Peyer's patch (tissue), 4 donors: ENCODE measurements at regions not wholly inside any gene's neighbourhood (a gene's known extent, or its start where the extent isn't known, plus 50 kb on each side); places are given as distances from the start of the nearest gene placed in this dataset.

Experiments
- DNase-seq, 3 donors: peaks; one replicate each; pipeline ENCODE4 v3.0.0-alpha.2; 2017 to 2019
- H3K27ac ChIP-seq, 4 donors: fragments of 200-600 bp; sonication (generic); one replicate each; pipeline ENCODE4 v1.5.1; 2016 to 2019
- H3K27me3 ChIP-seq, 2 donors: fragments of 200-600 bp; sonication (generic); one replicate each; pipeline ENCODE4 v1.5.1; 2019
- H3K36me3 ChIP-seq, 3 donors: fragments of 200-600 bp; sonication (generic); one replicate each; pipeline ENCODE4 v1.5.1; 2016 to 2019
- H3K4me1 ChIP-seq, 4 donors: fragments of 200-600 bp; sonication (generic); one replicate each; pipeline ENCODE4 v1.5.1; 2016 to 2019
- H3K4me3 ChIP-seq, 4 donors: fragments of 200-600 bp; sonication (generic); 1 replicate in 3 of 4; 2 replicates in 1 of 4; pipeline ENCODE4 v1.5.1; 2016 to 2019; ENCODE audit warnings: mild to moderate bottlenecking in 1 of 4
- H3K9me3 ChIP-seq, 4 donors: fragments of 200-600 bp; sonication (generic); one replicate each; pipeline ENCODE4 v1.5.1; 2016 to 2019; ENCODE audit warnings: mild to moderate bottlenecking in 1 of 4
- CTCF ChIP-seq, 6 experiments: fragments of 450-650 bp in 4 of 6; fragments of 200-600 bp in 2 of 6; sonication (generic) in 1 of 6; IDR thresholded peaks; one replicate each; pipeline ENCODE4 v1.5.1; 2017 to 2019; ENCODE audit warnings: antibody characterized with exemption in 6 of 6, mild to moderate bottlenecking in 3 of 6, moderate library complexity in 1 of 6
- POLR2A ChIP-seq, 2 donors: fragments of 450-650 bp; IDR thresholded peaks; one replicate each; pipeline ENCODE4 v1.5.1; 2017; ENCODE audit warnings: antibody characterized with exemption in 2 of 2, mild to moderate bottlenecking in 2 of 2, moderate library complexity in 2 of 2

- H3K27ac ChIP-seq: no peak overlapping the region
- TF ChIP-seq CTCF (IDR thresholded peaks at IDR 0.05) (no peak), POLR2A (IDR thresholded peaks at IDR 0.05) (no peak)
- no peak for DNase-seq
Observed at GRCh38 chr17:52212851-52213250, 54.3 kb upstream of the CA10 start.

DNA sequence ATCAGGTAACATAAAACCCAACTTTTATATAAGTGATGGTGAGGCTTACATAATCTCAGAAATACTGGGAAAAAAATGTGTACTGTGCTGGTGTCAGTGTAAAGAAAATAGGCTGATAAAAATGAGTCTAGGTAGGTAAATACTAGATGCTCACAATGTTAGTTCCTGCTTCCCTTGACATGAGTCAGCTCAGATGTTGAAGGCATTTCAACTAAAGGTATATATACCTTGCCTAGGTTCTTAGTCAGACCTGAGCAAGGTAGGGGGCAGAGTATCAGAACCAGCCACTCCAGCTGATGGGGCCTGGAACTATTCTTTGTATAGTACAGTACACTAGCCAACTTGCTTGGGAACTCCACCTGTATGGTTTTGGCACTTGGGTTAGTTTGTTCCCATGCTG lies 51.0 kb upstream of the CA10 start:
- TF ChIP-seq POLR2A (IDR thresholded peaks at IDR 0.05) (no peak), CTCF (IDR thresholded peaks at IDR 0.05) (no peak)
- Histone ChIP-seq H3K4me1 (no peaks in the 10 kb centered on the region), H3K27me3 (no peaks in the 10 kb centered on the region), H3K27ac (no peak overlapping the region), H3K4me3 (no peak overlapping the region), H3K36me3 (no peaks in the 10 kb centered on the region), H3K9me3 (no peaks in the 10 kb centered on the region)
- DNase-seq: no peak

More at GRCh38 chr17:52212851-52213250, 54.3 kb upstream of the CA10 start:
- Histone ChIP-seq H3K27me3 (no peaks in the 10 kb centered on the region), H3K9me3 (no peaks in the 10 kb centered on the region), H3K4me3 (no peak overlapping the region), H3K4me1 (no peaks in the 10 kb centered on the region), H3K36me3 (no peaks in the 10 kb centered on the region)
